ENCODE measurements at regions not wholly inside any gene's neighbourhood (a gene's known extent, or its start where the extent isn't known, plus 50 kb on each side); places are given as distances from the start of the nearest gene placed in this dataset.

DNA sequence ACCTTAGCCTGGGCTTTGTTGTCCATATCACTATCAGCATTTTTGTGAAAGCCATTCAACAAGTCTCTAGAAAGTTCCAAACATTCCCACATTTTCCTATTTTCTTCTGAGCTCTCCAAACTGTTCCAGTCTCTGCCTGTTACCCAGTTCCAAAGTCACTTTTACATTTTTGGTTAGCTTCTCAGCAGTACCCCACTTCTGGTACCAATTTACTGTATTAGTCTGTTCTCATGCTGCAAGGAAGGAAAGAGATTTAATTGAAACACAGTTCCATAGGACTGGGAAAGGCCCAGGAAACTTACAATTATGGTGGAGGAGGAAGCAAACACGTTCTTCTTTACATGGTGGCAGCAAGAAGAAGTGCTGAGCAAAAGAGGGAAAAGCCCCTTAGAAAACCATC lies 247.2 kb upstream of the B3GALT2 start:
- DNase-seq, result no peak

GRCh38 chr1:193432979-193433587 lies 246.7 kb upstream of the B3GALT2 start:
- no peak for DNase-seq

DNA sequence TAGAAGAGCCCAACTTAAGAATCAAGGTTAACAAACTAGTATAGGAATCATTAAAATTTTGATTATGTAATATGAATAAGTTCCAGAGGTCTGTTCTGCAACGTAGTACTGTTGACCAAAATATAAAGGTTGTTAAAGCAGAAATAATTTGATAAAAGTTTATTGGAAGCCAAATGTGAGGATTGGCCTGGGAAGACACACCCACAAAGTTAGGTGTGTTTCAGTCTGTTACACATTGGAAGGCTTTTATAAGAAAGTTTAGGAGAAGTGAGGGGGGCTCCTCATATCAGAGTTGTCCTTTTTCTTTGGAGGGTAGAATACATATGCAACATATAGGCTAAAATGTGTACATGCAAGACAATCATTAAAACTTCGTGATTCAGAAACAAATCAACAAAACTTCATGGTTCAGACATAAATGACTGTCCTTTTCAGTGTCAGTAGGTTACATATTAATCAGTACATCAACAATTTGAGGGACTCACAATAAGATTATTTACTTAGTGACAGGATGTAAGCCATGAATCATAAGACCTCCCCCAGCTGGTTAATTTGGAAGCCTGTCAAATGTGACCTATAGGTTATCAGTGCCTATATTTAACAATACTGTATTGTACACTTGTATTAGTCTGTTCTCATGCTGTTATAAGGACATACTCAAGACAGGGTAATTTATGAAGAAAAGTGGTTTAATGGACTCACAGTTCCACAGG lies 245.0 kb upstream of the B3GALT2 start:
- DNase-seq, result no peak

DNA sequence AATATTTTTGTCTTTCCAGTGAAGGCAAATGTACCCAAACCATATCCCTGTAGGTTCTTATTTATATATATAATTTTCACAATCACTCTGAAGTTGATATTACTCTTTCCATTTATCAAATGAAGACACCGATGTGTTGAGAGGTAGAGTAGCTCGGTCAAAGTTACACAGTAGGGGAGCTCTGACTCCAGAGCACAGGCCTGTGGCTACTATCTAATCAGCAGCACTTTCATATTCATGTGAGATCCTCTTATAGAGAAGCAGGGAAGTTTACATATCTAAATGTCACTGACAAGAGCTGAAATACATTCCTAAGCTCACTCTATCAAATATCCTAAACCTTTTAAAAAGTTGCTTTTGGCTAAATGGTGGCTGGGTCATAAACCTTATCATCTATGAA lies 241.1 kb upstream of the B3GALT2 start:
- no peak for DNase-seq

GRCh38 chr1:193426061-193426460 lies 239.6 kb upstream of the B3GALT2 start:
- no peak for DNase-seq

GRCh38 chr1:193421487-193421886 lies 235.1 kb upstream of the B3GALT2 start:
- DNase-seq, result no peak

GRCh38 chr1:193419295-193419694 lies 232.9 kb upstream of the B3GALT2 start:
- DNase-seq, result no peak

DNA sequence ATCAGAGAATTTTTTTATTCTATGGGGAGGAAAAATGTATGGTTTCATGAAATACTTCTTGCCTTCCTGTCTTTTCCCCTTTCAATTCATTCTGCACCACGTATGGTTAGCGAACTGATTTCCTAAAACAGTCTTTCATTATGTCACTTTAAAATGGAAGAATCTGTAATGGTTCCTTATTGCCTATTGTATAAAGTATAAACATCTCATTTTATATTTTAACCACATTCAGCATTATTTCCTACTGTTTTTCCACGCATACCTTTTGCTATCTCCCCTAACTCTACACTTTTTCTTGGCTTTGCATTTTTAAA lies 232.3 kb upstream of the B3GALT2 start:
- no peak for DNase-seq

GRCh38 chr1:193417945-193418744 lies 231.7 kb upstream of the B3GALT2 start:
- DNase-seq, result no peak

DNA sequence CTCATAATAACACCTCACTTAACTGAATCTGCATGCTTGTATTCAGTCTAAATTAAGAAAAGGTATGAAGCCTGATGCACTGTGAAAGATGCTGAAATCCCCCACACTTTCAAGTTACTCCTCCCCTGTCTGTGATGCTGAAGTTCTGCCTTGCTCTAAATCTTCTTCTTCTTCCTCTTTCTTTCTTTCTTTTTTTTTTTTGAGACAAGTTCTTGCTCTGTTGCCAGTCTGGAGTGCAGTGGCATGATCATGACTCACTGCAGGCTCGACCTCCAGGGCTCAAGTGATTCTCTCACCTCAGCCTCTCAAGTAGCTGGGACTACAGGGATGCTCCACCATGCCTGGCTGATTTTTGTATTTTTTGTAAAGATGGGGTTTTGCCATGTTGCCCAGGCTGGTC lies 231.0 kb upstream of the B3GALT2 start:
- no peak for DNase-seq

DNA sequence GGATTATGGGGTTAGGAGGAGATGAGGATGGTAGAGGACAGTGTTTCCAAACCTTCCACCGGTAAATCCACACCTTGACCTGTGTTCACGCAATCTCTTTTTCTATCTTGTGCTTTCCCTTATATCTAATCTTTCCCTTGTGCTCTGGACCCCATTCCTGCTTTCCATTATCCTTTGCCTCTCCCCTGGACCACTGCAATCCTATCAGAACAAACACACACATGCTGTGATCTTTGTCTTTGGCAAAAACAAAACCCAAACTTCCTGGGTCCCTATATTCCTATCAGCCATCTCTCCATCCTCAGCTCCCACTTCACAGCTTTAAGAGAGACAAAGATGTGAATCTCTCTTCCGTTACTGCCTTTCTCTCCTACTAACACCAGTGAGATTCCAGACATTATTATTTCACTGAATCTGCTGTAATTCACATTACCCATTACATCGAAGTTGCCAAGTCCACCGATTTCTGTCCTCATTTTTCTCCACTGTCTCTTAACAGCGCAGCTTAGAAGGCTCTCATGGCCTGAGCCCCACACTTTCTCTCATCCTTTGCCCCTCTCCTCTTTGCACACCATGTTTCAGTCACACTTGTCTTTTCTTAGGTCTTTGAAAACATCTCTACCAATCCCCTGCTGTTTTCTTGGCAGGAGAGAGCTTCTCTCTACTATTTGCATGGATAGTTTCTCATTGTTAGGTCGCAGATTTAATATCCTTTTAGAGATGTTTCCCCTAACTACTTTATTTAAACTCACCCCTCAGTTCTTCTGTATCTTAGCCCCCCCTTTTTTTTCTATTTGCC lies 230.0 kb upstream of the B3GALT2 start:
- DNase-seq, result no peak

- DNase-seq, result no peak
Measured at GRCh38 chr1:193415256-193415655, 228.8 kb upstream of the B3GALT2 start.

- DNase-seq, result no peak
Measured at GRCh38 chr1:193413376-193413775, 227.0 kb upstream of the B3GALT2 start.

DNA sequence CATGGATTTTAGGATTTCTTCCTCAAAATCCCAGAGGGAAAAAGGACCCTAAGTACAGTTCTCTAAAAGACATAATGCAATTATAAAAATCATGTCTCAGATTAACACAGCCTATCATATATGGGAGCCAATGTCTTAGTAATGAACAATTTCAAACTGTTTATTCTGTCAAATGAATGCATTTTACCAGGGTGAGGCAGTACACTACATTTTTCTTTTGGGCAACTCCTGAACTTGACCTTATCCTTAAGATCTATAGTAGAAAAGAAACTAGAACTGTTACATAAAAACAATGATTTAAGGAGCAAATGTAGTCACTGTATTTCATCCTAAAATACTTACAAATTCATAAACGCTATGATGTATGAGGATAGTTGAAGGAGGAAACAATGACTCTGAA lies 226.3 kb upstream of the B3GALT2 start:
- DNase-seq, result no peak

GRCh38 chr1:193411714-193412113 lies 225.3 kb upstream of the B3GALT2 start:
- no peak for DNase-seq

GRCh38 chr1:193411215-193411614 lies 224.8 kb upstream of the B3GALT2 start:
- DNase-seq, result no peak

- peak; percentile 52 for DNase-seq
Measured at GRCh38 chr1:193408782-193409293, 222.4 kb upstream of the B3GALT2 start.

GRCh38 chr1:193406901-193407300 lies 220.5 kb upstream of the B3GALT2 start:
- DNase-seq, result no peak

GRCh38 chr1:193404236-193404635 lies 217.8 kb upstream of the B3GALT2 start:
- no peak for DNase-seq

DNA sequence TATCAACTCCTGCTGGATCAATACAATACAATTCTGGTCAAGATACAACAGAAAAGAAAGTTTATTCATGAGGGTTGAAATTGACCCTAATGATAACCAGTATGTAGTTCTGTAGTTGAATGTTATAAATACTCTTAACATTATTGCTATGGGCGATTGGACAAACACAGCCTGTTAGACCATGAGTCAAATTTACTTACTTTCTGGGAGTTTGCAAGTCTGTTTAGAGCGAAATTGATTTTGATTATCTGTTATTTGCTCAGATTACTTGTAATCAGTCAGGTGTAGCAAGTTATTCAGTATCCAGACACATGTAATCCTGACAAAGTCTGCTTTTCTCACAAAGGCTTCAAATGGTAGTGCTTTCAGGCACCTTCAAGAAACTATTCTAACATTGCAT lies 216.6 kb upstream of the B3GALT2 start:
- DNase-seq, result no peak

- no peak for DNase-seq
Measured at GRCh38 chr1:193402037-193402436, 215.6 kb upstream of the B3GALT2 start.

DNA sequence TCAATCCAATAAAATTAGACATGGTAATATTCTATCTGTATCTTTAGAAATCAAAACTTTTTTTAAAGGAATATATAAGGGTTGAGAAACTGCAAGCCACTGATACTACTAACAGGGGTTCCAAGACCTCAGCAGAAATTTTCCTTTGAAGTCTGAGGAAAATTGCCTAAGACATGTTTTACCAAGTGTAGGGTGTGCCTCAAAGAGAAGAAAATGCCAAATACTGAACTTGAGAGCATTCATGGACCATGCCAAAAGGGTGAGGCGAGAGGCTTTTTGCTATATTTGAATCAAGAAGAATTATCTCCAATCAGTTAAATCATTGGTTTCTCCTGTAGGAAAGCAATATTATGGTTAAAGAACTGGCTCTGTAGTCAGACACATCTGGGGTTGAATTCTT lies 207.9 kb upstream of the B3GALT2 start:
- no peak for DNase-seq

Data from left kidney (tissue), 1 donor.